ENCODE measurements at regions not wholly inside any gene's neighbourhood (a gene's known extent, or its start where the extent isn't known, plus 50 kb on each side); places are given as distances from the start of the nearest gene placed in this dataset.

DNA sequence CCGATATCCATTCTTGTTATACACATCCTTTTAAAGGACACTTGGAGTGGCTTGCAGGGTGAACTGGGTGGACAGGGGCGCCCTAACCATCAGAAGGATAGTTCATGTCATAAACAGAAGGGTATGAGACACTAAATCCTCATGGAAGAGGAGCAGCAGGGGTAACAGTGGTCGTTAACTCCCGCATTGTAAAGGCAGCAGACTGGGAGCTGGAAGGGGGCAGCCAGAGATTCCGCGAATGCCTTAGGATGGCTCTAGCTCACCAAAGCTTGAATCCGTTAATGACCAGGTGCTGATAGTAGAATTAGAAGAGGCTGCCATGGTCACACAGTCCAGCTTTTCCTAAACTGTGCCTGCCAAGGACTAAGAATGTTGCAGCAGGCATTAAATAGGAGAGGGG lies 85.2 kb upstream of the ANKRD34C start:
- TF ChIP-seq CTCF (IDR thresholded peaks at IDR 0.05) (no peak), POLR2AphosphoS5 (IDR thresholded peaks at IDR 0.05) (no peak), EP300 (IDR thresholded peaks at IDR 0.05) (no peak), POLR2A (IDR thresholded peaks at IDR 0.05; ENCODE audit: low read depth) (no peak)

Measured in esophagus muscularis mucosa (tissue), 4 donors.